ENCODE measurements at regions not wholly inside any gene's neighbourhood (a gene's known extent, or its start where the extent isn't known, plus 50 kb on each side); places are given as distances from the start of the nearest gene placed in this dataset.

GRCh38 chr11:121716060-121716459 is 263.3 kb upstream of the SORL1-AS1 start:
- no TSS peak for BruUV-seq (replicated peaks)
- TF ChIP-seq SIX1 (CRISPR knock-in tag; IDR thresholded peaks at IDR 0.05; ENCODE audit: borderline replicate concordance) (no peak), HNF1A (IDR thresholded peaks at IDR 0.05; ENCODE audit: low read depth) (no peak), HNF1A (CRISPR knock-in tag; IDR thresholded peaks at IDR 0.05; ENCODE audit: borderline replicate concordance) (no peak), KDM2A (CRISPR knock-in tag; IDR thresholded peaks at IDR 0.05; ENCODE audit: borderline replicate concordance, low read depth) (no peak), THAP9 (CRISPR knock-in tag; IDR thresholded peaks at IDR 0.05; ENCODE audit: borderline replicate concordance) (no peak), ZNF34 (CRISPR knock-in tag; IDR thresholded peaks at IDR 0.05; ENCODE audit: borderline replicate concordance) (no peak), PBX3 (CRISPR knock-in tag; IDR thresholded peaks at IDR 0.05; ENCODE audit: borderline replicate concordance) (no peak), TRIM24 (CRISPR knock-in tag; IDR thresholded peaks at IDR 0.05) (no peak), ZFP36L2 (CRISPR knock-in tag; IDR thresholded peaks at IDR 0.05) (no peak), CEBPB (IDR thresholded peaks at IDR 0.05; ENCODE audit: borderline replicate concordance, low read depth, low read length) (no peak), SRSF4 (IDR thresholded peaks at IDR 0.05; ENCODE audit: low read depth, low read length, poor library complexity, severe bottlenecking) (no peak), ZNF496 (CRISPR knock-in tag; IDR thresholded peaks at IDR 0.05; ENCODE audit: insufficient replicate concordance) (no peak), KLF12 (CRISPR knock-in tag; IDR thresholded peaks at IDR 0.05; ENCODE audit: borderline replicate concordance) (no peak), SMARCC2 (IDR thresholded peaks at IDR 0.05) (no peak), TBL1XR1 (IDR thresholded peaks at IDR 0.05; ENCODE audit: borderline replicate concordance, low read length, partially characterized antibody) (no peak), KMT2A (CRISPR knock-in tag; IDR thresholded peaks at IDR 0.05) (no peak)

More at GRCh38 chr11:121716060-121716459, 263.3 kb upstream of the SORL1-AS1 start:
- Histone ChIP-seq H3K4me3 (replicated peaks in 1 of 3; ENCODE audit: insufficient read depth in 1 of 3, low read depth in 2 of 3, low read length in 3 of 3) (no peak overlapping the region), H2AFZ (ENCODE audit: low read length) (no peak overlapping the region), H3K79me2 (ENCODE audit: insufficient read depth, low read length) (no peaks in the 10 kb centered on the region), H3K36me3 (replicated peaks in 1 of 2; ENCODE audit: control insufficient read depth in 1 of 2, insufficient read depth in 2 of 2, low read length in 2 of 2) (no peaks in the 10 kb centered on the region), H4K20me1 (ENCODE audit: insufficient read depth, low read length) (no peaks in the 10 kb centered on the region), H3K9me3 (ENCODE audit: low read length) (no peaks in the 10 kb centered on the region), H3K27ac (ENCODE audit: extremely low read length, insufficient read depth, low read length) (no peak overlapping the region), H3K4me2 (ENCODE audit: low read depth, low read length) (no peak overlapping the region), H3K9ac (ENCODE audit: insufficient read depth, low read depth, low read length) (no peak overlapping the region), H3K4me1 (ENCODE audit: insufficient read depth, low read length) (peaks cover 8% of the 10 kb centered on the region; the same call in 1 of the 2 replicates), H3K27me3 (ENCODE audit: control insufficient read depth in 1 of 2, insufficient read depth in 2 of 2, low read length in 2 of 2) (no peaks in the 10 kb centered on the region)
- ChIA-PET POLR2A (no interaction called here), CTCF (ENCODE audit: low intra/inter-chr PET ratio, low total read pairs) (no interaction called here)
- DNase-seq (ENCODE audit: low spot score), result no peak
- WGBS (ENCODE audit: low lambda C conversion rate), result 52% methylated on average over 4 of the region's 4 CpGs
- no peak for ATAC-seq
- in situ Hi-C loops (cut with HindIII; ENCODE audit: extremely low pct_ligation_motif_present, low pct_unique_long_range_greater_than_20kb), result no loop called here
- no peak for FAIRE-seq
- intact Hi-C loops (cut with micrococcal nuclease; ENCODE audit: unreplicated experiment), result no loop called here

All from HepG2 (cell line).